HG03457 (cell line): ENCODE measurements at regions not wholly inside any gene's neighbourhood (a gene's known extent, or its start where the extent isn't known, plus 50 kb on each side); places are given as distances from the start of the nearest gene placed in this dataset.

Experiments
- ATAC-seq: cut with Tn5 transposase; IDR thresholded peaks from one replicate; pipeline ENCODE4 v1.9.1; 2021; ENCODE audit warnings: moderate number of reproducible peaks; ENCODE audit not compliant: unreplicated experiment

DNA sequence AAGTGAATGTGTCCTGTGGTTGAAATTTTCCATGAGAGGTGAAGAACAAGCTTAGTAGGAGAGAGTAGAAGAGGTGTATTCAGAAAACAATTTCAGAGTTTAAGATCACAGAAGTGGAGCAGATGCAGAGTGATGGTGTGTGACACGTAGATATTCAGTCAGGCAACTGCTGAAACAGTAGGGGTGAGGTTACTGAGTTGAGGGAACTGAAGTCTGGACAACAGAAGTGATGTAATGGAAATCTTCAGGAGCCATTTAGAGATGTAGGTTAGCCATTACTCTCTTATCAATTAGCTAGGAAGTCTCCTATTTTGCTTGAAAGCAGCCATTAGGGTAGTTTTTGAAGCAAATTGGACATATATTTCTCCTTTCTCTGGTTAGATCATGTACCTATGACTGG is 584.4 kb downstream of the PKHD1 start:
- ATAC-seq: no peak

DNA sequence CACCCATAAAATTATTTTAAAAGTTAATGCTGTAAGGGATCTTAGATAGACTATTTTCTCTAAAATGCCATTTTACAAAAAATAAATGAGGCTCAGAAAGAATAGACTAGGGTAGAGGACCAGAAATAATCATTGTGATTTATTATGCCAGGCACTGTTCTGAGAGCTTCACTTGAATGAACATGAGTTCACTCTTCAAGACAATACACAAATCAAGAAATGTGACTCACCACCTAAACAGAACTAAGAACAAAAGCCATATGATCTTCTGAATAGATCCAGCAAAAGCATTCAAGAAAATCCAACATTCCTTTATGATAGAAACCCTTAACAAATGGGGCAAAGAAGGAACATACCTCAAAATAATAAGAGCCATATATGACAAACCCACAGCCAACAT is 582.0 kb downstream of the PKHD1 start:
- no peak for ATAC-seq

DNA sequence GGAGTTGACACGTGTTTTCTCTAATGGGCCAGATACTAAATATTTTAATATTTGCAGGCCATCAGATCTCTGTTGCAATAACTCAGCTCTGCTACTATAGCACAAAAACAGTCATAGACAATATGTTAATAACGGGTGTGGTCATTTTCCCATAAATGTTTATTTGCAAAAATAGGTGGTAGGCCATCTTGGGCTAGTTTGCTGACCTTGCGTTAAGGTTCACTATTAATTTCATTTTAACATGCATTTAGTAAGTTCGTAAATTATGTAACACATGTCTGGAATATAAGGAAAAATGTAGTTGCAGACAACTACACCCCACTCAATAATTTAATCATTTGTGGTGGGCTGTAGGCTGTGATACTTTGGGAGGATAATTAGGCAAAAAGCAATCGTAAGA is 577.8 kb downstream of the PKHD1 start:
- no peak for ATAC-seq

DNA sequence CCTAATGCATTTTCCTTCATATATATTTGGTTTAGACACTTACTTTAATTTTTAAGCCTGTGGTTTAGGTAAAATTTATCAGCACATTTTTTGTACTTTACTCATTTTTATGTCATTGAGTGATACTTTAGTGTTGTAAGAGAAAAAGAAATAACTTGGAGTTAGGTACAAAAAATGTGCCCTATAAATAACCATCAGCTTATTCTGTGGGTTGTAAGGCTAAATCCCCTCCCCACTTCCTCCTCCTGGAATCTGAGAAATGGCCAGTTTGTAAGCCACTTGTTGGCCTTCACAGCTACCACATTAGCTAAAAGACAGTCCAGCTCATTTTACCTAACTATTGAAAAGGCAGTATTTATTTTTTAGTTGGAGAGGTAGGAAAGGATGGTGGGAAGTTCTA is 576.3 kb downstream of the PKHD1 start:
- ATAC-seq: no peak

DNA sequence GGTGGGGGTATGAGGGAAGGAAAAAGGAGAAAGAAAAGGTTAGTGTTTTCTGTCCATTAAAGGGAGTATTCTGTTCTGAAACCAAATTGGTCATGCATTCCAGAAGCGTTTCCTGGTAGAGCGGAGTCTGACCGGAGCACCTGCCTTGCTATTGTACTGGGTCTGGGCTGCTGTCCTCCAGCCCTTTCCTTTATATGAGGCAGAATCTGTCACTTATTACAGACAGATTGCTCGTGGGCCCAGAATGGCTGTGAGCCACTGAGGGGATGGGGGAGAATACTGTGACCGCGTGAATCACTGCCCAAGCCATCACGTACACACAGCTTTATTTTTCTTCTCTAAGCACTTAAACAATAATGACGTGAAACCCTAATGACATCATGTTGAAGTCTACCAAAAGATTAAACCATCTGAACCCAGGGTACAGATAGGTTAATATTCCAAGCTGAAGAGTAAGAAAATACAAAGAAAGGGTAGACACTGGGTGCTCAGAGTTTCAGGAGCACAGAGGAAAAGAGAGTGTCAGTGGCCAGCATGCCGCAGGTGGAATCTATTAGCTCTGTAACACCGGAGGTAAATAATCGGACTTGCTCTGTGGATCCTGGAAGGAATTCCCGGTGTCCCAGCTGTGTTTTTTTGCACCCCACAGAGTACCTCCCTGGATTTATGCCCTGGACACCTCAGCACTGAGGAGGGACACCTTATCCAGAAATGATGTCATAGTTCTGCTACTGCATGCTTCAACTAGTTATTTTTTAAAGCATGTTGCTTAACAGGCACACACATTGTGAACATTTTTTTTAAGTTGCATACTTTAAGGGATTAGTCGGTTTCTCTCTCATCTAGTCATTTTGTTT is 573.3 kb downstream of the PKHD1 start:
- ATAC-seq: no peak

DNA sequence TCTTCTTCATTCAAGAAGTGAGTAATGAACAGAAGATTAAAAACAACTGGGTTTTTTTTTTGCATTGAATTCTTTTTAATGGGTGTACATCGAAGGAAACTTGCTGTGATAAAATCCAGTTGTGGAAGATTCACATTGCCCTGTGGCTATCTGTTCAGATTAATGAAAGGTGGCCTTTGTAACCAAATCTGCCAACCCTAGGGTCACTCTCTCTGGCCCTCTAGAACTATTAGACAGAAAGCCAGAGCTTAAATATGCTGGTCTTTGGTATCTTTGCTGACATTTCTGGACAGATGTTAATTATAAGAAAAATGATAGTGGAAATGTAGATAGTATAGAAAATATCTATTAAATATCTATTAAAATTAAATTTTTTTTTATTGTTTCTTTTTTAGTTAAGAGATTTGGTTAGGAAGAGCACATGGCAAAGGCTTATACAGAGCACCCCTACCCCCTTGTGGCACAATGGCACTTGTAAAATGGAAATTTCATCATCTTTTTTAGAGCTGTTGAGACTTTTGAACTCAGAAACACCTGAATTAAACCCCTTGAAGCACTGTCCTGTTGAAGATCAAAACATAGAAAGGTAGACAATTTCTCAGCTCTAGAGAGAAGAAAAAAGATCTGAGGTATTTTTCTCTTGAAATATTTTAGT is 572.5 kb downstream of the PKHD1 start:
- ATAC-seq: no peak

DNA sequence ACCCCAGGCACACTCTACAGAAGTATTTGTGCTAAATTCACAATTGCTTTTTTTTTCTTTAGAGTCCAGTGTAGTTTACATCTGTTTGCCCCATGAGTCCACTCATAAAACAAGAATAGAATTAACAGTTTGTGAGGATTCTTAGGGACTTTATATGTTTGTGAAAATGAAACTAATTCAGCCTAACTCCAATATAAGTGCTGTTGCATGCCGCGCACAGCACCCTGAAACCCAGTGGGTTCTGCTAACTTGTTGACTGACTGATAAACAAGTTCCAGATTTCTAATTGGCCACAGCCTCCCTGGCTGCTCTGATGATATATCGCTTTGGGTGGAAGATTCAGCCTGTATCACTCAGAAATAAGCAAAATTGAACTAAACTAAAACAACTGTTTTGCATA is 561.4 kb downstream of the PKHD1 start:
- no peak for ATAC-seq

DNA sequence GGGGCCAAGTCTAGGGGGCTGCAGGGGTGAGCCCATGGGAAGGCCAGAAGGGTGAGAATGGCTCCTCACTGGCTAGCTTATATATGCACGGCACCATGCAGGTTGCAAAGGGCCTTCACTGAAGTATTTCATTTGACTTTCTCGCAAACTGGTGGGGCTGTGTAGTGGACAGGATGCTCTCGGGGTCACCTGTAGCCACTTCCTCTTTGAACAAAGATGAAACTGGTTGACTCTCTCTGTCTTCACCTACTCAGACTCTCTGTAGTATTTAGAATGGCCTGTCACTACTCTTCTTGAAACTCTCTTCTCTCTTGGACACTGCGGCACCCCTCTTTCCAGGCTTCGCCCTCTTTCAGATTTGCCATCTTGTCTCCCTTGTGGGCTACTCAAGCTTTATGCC is 560.5 kb downstream of the PKHD1 start:
- ATAC-seq: no peak

DNA sequence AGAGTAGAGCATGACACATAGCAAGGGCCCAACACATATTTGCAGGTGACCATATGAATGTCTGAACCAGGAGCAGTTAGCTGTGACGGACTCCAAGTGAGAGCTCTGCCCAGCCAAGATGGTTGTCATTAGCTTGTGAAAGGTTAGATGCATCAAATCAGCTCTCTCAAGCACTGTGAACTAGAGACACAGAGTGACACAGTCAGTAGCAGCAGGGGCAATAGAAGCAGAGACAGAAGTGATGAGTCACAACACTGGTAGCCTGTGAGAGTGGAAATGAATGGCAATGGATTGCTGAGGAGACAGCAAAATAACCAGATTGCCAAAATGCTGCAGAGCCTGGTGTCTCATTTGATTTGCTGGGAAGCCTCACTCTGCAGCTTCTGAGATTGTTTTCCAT is 558.9 kb downstream of the PKHD1 start:
- ATAC-seq: no peak

DNA sequence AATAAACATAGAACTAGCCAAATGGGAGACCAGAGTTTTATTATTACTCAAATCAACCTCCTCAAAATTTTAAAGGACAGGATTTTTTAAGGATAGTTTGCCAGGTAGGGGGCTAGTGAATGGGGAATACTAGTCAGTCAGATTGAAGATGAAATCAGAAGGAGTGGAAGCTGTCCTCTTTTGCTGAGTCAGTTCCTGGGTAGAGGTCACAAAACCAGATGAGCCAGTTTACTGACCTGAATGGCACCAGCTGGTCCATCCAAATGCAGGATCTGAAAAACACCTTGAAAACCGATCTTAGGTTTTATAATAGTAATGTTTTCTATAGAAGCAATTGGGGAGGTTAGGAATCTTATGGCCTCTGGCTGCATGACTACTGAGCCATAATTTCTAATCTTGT is 558.2 kb downstream of the PKHD1 start:
- no peak for ATAC-seq

DNA sequence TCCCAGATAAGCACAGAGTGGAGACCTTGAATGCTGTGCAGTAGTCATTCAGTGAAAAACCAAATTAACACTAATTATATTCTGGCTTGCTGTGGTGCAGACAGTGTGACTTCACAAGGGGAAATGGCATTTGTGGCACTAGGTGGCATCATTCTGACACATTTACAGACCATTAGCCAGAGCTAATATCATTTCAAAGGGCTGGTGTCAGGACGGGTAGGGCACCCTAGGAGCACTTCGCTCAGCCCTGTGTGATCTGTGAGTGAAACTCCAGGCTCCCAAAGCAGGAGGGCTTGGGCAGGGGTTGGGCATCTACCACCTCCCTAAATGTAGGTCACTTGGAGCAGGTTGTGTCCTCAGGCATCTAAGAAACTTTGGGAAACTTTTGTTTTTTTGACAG is 555.8 kb downstream of the PKHD1 start:
- ATAC-seq: no peak

DNA sequence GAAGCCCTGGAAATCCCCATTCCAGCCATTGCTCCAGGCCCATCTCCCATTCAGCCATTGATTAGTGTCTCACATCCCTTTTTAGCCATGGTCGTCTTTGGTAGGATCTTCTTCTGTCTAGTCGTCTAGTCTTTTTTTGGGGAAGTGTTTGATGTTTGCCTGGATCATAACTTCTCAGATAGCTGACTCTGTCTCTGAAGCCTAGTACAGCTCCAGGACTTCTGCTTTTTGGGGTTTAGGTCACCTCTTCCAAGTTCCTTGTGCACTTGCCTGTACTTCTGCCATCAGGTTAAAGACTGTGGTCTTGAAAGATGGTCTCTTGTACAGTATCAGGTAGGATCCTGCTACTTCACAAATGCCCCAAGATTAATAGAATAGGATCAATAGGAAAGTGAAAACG is 553.5 kb downstream of the PKHD1 start:
- ATAC-seq: no peak

DNA sequence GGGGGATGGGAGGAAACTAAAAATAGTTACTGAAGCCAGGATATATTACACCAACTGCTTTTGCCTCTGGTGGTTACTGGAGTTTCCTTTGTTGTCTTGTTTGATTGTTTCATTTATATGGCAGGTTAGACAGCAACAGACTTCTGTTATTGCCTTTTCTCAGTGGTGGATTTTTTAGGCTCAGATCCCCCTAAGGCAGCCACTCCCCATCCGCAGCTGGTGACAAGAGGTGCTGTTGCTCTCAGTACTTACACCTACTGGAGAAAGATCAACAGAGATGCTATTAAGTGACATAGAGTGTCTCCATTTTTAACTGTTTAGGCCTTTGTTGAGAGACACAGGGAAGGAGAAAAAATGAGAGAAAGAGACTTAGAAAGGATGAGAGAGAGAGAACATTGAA is 552.1 kb downstream of the PKHD1 start:
- ATAC-seq: no peak

DNA sequence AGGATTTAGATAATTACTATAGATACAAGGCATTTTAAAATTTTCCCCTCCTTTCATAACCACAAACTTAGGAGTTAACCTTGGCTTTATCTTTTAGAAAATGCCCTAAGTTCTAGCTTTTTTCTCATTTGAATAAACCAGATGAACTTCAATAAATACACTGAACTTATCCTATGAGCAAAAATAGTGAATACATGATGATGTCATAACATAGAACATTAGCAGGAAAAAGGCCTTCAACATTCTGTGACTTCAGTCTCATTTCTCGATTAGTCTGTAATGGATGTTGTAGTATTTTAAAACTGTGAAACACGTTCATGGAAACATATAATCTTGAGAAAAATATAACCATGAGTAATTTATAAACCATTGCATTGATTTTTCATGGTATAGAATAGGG is 550.7 kb downstream of the PKHD1 start:
- ATAC-seq: no peak

DNA sequence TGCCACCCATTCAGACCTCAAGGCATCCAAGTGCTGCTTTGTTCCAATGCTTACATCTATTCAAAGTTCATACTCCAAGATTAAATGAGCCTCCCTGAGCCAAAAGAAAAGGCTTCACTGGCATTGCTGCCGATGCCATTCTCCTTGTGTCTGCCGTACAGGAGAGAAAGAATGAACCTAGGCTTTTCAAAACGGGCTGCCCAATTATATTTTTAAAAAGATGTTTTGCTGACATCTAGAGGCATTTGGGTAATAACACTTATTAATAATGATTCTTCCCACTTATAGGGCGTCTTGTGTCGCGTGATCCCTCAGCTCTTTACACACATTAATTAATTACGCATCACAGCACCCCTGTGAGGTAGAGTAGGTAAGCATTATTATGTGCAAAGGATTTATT is 545.6 kb downstream of the PKHD1 start:
- ATAC-seq: no peak

DNA sequence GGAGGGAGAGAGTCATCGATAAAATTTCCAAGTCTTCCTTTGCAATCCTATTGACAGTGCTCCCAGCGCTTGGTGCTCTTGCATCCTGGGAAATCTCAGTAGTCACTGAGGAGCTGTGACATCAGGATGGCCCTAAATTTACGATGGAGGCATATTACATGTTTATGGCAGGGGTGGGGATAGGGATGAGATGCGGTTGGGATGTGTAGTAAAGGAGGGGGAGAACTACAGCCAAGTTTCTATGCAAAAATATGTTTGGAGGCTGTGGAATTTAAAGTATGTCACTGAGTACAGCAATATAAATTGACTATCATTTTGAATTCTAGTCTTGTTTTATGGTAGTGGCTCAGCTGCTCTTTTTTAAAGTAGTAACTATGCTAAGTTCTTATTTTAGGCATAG is 544.9 kb downstream of the PKHD1 start:
- no peak for ATAC-seq

DNA sequence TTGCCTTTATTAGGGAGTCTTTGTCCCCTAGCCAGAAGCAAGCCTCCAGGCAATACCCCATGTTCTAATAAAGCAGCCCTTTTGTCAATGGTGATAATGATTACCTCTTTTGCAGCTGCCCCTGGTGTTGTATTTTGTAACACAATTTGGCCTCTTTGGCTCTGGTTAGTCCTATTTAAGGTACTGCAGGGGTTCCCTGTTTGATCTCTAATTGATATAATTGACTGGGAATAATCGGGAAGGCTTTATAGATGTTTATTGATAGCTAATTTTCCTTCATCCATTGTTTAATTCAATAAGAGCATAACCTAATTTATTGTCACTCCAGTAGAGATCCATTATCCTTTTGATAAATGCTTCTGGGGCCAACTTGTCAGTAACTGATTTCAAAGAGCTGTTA is 537.2 kb downstream of the PKHD1 start:
- no peak for ATAC-seq

DNA sequence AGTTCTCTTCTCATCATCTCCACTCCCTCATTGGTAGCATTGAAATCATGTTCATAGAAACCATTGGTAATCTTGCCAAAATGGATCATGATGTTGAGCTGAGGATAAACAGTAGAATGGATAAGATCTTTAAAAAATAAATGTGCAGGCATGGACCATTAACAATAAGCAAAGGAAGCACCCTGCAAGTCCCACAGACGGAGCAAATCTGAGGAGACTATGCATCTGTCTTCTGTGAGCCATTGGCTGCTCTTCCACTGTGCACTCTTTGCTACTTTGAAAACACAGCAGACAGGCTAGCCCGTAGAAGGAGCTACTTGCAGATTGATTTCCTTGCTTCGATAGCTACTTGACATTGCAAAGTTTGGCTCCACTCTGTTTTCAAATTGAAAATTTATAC is 535.0 kb downstream of the PKHD1 start:
- ATAC-seq: no peak

DNA sequence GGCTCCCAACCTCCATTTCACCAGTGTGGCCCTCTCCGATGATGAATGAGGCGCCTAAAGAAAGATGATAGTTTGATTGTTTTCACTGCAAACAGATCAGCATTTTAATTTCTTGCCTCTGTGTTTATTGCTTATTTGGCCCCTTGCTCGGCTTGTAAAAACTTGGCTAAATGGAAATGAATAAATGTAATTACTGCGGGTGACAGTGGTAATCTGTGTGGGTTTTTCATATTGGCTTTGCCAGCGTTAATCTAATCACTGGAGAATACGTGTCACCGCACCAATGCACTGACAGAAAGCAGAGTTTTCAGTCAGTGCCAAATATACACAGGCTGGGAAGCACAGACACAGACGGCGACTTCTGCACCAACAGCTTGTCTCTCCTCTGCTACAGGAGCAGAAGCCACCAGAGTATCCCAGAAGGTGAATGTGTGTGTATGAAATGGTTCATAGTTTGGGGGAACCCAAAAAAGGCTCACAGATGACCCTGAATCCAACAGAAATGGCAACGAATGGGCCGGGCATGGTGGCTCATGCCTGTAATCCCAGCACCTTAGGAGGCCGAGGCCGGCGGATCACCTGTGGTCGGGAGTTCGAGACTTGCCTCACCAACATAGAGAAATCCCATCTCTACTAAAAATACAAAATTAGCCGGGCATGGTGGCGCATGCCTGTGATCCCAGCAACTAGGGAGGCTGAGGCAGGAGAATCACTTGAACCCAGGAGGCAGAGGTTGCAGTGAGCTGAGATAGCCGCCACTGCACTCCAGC is 534.0 kb downstream of the PKHD1 start:
- no peak for ATAC-seq

DNA sequence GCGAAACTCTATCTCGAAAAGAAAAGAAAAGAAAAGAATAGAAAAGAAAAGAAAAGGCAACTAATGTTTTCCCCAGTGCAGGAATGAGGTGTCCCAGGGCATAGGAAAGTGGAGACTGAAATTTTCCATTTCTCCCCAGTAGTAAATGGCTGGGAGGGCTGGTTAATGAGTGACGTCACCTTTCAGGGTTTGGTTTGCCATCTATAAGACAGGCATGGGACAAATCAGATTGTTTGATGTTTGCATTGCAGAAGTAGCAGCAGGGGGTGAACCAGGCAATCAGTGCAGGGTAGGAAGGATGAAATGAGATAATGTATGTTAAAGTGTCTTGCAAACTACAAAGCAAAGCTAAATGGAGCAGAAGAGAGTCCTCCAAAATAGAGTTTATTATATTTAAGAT is 533.4 kb downstream of the PKHD1 start:
- ATAC-seq: no peak

DNA sequence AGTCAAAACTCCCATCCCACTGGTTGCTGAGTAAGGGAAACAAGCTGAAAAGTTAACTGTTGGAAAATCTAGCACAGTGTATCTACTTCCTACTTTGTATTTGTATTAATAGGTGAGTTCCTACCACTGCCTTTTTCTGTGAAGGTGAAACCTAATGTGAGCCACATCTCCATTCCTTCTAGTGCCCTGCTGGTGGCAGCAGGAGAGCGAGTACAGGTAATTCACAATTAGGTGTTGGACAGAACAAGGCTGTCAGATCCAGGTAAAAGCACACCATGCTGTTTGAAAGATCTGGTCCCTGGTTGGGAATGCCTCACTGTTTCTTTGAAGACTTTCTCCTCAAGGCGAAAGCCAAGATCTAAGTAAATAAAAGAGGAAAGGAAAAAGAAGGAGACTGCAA is 528.4 kb downstream of the PKHD1 start:
- ATAC-seq: no peak

DNA sequence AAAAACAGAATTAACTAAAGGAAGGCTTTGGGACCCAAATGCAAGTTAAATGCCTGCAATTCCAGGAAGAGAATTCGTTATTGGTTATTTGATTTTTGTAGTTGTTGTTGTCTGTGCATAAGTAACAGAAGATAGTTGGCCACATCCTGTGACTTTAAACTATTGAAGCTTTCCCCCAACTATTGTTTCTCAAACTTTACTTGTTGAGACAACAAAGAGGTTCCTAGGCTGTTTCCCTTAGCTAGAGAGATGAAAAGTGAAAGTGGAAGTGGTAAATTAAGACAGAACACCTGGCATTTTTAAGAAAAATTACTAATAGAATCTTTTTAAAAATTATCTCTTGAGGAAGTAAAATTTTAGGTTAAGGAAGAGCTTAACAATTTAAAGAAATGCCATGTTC is 525.2 kb downstream of the PKHD1 start:
- ATAC-seq: peak; percentile 90
